ENCODE measurements at regions not wholly inside any gene's neighbourhood (a gene's known extent, or its start where the extent isn't known, plus 50 kb on each side); places are given as distances from the start of the nearest gene placed in this dataset.
A peak's percentile ranks its signal among the peaks of the same experiment; 100 is the strongest.

DNA sequence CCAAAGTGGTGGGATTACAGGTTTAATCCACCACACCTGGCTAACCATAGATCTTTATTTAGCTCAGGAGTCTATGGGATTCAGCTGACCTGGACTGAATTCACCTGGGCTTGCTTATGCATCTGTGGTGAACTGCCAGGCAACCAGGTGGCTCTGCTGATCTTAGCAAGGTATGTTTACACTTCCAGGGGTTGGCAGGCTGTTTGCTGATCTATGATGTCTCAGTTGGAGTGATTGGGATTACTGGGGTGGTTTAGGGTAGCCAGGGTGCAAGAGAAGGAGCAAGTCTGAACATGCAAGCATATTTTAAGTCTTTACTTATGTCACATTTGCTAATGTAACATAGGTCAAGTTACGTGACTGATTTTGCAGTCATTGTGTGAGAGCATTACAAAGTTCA is 63.6 kb upstream of the JAK2 start:
- DNase-seq, result no peak

- no peak for DNase-seq
These were observed 63.0 kb upstream of the JAK2 start for GRCh38 chr9:4922101-4922500.

- DNase-seq, result no peak
These were observed 62.3 kb upstream of the JAK2 start for GRCh38 chr9:4922730-4923129.

DNA sequence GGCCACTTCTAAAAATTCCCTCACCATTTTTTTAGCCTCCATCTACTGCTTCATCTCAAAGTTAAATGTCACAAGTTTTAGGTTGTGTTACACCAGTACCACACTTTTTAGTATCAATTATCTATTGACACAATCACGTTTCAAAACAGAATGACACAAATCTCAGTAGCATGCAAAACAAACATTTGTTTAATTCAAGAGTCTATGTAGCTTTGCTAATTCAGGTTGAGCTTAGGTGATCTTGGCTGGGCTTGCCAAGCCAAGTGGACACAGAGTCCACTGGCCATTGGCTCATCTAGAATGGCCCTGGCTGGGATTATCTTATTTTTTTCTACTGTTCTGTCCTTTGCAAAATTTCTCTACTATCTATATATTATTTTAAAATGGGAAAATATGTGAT is 61.9 kb upstream of the JAK2 start:
- DNase-seq, result no peak

DNA sequence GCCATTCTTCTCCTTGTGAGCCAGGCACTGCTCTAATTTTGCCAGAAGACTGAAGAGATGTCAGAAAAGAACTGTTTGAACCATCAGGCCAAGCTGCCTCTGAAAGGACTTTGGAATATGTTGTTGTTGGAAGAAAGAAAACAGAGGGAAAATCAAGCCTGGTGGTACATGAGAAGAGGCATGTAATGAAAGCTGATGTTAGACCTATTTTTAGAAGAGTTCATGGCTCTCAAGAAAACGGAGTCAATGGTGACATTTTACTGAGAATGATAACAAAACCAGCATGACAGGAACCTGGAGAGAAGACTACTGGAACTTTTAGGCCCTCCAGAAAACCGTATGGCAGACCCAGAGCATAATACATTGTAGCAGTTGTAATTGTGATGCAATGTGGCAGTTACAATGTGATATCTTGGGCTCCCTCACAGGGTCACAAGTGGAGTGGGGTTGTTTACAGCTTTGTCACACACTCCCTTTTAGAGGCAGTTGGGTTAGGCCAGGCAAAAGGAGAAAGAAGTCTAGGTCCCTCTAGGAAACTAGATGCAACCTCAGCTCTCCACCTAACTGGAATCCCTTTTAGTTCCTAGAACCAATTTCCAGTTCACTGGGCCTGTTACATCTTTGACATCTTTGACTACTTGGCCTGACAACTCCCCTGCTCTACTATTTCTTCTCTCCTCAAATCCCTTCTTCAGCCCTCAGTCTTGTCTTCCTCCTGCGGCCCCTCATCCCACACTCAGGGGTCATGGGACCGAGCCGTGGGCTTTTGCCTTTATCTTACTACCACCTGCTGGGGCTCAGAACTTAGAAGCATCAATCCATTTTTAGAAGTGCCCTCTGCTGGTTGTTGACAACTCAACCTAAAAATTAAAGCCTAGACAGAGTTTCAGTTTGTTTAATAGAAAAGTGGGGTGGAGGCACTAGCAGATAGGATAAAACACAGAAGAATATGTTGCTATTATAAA is 61.2 kb upstream of the JAK2 start:
- peak in 3 of 4 experiments; percentile 25 to 56 (median 34) for DNase-seq

GRCh38 chr9:4926239-4926638 is 58.8 kb upstream of the JAK2 start:
- DNase-seq, result no peak

DNA sequence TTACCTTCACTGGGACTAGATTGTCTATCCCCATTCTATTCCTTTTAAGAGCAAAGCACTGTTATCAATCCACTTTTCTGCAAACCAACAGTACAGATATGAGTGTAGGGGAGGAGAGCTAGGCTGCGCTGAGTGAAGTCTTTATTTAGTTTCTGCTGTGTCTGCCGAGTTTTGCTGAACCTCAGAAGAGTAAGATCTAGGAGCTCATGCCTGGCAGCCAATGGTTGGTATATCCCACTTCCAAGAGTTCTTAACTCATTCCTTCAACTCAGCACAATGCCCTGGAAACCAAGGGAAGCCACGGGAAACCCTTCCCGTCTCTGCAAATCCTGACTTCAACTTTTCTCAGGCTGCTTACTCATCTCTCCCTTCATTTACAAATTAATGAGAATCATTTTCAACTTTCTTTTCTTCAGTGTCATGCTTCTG is 58.0 kb upstream of the JAK2 start:
- DNase-seq, result no peak

- DNase-seq, result no peak
These were observed 57.4 kb upstream of the JAK2 start for GRCh38 chr9:4927701-4928100.

GRCh38 chr9:4929917-4930316 is 55.2 kb upstream of the JAK2 start:
- DNase-seq, result no peak

DNA sequence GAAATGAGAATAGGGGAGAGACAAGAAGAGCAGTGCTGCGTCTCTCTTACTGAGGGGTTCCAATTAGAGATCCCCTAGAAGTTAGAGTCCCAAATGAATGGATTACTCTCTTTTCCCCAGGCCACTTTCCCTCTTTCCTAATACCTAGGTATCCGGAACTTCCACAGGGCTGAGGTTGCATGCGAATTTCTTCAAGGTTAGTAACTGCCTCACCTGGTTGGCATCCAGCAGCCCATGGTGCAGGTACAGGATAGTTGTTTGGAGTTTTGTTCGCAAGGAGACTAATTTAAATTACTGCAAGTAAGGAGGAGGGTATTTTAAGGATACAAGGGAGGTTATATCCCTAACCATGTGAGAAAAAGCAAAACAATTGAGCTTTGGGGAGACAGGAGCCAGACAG is 52.4 kb upstream of the JAK2 start:
- DNase-seq, result no peak

DNA sequence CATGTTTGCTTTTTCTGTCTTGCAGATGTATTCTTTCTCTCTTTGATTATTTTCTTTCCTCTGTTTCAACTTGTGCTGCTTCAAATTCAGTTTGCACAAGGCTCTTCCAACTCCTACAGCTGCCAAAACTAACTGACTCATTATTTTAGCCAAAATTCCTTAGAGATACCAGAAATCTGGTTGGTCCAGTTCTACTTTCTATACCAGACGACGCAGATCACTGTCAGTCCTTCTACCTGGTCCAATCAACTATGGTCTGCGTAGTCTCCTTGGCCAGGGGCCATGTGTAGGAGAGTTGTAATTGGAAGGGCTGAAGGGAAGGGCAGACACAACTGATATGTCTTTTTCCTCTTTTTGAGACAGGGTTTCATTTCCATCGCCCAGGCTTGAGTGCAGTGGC is 51.9 kb upstream of the JAK2 start:
- DNase-seq, result peak in 1 of 4 experiments; percentile 25

DNA sequence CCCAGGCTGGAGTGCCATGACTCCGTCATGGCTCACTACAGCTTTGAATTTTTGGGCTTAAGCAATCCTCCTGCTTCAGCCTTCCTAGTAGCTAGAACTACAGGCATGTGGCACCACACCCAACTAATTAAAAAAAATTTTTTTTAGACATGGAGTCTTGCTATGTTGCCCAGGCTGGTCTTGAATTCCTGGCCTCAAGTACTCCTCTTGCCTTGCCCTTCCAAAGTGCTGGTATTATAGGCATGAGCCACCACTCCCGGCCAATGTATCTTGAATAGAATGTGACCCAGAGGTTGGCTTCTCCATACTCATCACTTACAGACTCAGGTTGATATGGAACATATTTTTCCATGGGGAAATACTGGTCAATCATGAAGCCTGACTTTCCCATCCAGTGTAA is 51.2 kb upstream of the JAK2 start:
- DNase-seq, result no peak

DNA sequence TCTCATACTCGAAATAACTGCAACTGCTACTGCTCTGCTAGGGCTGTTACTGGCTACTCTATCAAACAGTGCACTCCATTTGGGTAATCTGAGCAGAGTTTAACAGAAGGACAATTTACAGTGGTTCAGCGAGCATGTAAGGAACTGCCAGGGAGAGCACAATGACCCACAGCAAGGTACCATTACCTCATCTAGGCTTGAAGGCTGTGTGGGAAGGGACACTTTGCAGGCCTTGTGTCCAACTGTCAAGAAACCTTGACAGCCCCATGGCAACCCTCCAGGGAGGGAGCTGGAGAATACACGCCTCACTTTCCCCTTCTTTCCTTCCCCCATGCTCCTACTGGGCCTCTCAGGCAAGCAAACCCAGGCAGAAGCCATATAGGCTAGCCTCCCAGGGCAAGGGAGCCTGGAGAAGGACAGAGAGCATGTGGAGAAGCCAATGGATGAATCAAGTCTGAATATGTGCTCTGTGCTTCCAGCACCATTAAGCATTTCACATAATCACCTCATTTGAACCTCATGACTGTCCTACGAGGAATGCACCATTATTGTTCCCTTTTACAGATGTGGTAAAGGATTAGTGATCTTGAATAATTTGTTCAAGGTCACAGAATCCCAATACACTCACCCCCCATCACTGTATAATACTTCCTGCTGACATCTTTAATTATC is 49.9 kb upstream of the JAK2 start:
- DNase-seq, result peak in 1 of 4 experiments; percentile 14
